ENCODE measurements at regions not wholly inside any gene's neighbourhood (a gene's known extent, or its start where the extent isn't known, plus 50 kb on each side); places are given as distances from the start of the nearest gene placed in this dataset.

DNA sequence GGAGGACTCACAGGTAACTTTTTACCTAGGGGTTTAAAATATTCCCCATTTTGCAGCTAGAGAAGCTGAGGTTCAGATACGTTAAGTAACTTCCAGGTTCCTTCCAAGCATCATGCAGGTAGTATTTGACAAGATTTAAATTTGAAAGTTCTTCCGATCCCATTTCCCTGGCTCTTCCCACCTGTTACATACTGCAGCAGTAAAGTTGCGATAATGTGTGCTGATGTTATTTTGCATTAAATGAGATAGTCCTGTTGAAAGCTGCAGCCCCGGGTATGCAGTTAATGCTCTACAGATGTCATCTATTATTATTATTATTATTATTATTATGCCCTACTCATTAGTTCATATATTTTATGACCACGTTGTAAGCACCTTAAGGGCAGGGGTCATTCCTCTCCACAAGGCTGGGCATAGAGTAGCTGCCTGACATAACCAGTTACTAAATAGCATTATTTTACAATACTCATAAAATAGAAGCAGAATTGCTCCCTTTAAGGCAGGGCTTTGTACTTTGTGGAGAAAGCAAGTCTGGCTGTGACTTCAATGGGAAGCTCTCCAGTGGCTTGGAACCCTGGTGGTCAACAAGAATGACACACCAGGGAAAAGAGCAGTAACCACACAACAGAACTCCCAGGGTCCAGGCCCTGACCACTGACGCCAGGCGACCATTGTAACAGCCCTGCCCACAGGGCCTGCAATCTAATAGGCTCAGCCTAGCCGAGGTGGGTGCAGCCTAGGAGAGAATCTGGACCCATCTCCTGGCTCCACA, 90.8 kb upstream of the CALM2 start:
- Histone ChIP-seq H3K36me3 (ENCODE audit: control insufficient read depth in 2 of 2, insufficient read depth in 2 of 2, low read length in 1 of 2) (no peaks in the 10 kb centered on the region), H3K27ac (ENCODE audit: control insufficient read depth, insufficient read depth) (no peak overlapping the region), H3K4me3 (no peak overlapping the region), H3K27me3 (replicated peaks in 1 of 2; ENCODE audit: control insufficient read depth in 2 of 2, insufficient read depth in 2 of 2, low read length in 1 of 2) (no peaks in the 10 kb centered on the region), H3K9me3 (replicated peaks; ENCODE audit: control insufficient read depth, insufficient read depth, low read length) (no peaks in the 10 kb centered on the region), H3K9ac (ENCODE audit: control insufficient read depth, insufficient read depth, low read length) (no peak overlapping the region), H2AFZ (ENCODE audit: control insufficient read depth, low read depth, low read length) (no peak overlapping the region), H4K20me1 (ENCODE audit: control insufficient read depth, insufficient read depth) (no peaks in the 10 kb centered on the region), H3K4me2 (ENCODE audit: control insufficient read depth, insufficient read depth) (no peak overlapping the region), H3K79me2 (ENCODE audit: control insufficient read depth, insufficient read depth, low read length) (no peaks in the 10 kb centered on the region), H3K4me1 (ENCODE audit: control insufficient read depth, insufficient read depth, low read length) (peaks cover 9% of the 10 kb centered on the region)
- ChIA-PET RAD21 (ENCODE audit: unreplicated experiment) (no interaction called here), SMC1A (ENCODE audit: uncharacterized antibody, unreplicated experiment) (interaction anchor here (1.1 to 1.4 kb wide), 3 partner anchors 9 to 56 kb away, joined by 3 to 4 read pairs (median 3); no protein-coding TSS in a partner anchor), POLR2A (no interaction called here), CTCF (no interaction called here)
- WGBS (ENCODE audit: insufficient coverage, insufficient replicate concordance, low lambda C conversion rate, missing lambda C conversion rate): 65% methylated on average over 8 of the region's 8 CpGs
- ATAC-seq: no peak
- in situ Hi-C loops (cut with MboI): no loop called here
- DNase-seq (ENCODE audit: low read depth, low spot score): no peak
- no TSS peak for BruUV-seq (replicated peaks)
- FAIRE-seq: no peak
- intact Hi-C loops (cut with micrococcal nuclease; ENCODE audit: unreplicated experiment): no loop called here
- TF ChIP-seq SUZ12 (IDR thresholded peaks at IDR 0.05; ENCODE audit: unreplicated experiment): no peak
- TF ChIP-seq, protein P1, sequence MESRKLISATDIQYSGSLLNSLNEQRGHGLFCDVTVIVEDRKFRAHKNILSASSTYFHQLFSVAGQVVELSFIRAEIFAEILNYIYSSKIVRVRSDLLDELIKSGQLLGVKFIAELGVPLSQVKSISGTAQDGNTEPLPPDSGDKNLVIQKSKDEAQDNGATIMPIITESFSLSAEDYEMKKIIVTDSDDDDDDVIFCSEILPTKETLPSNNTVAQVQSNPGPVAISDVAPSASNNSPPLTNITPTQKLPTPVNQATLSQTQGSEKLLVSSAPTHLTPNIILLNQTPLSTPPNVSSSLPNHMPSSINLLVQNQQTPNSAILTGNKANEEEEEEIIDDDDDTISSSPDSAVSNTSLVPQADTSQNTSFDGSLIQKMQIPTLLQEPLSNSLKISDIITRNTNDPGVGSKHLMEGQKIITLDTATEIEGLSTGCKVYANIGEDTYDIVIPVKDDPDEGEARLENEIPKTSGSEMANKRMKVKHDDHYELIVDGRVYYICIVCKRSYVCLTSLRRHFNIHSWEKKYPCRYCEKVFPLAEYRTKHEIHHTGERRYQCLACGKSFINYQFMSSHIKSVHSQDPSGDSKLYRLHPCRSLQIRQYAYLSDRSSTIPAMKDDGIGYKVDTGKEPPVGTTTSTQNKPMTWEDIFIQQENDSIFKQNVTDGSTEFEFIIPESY (IDR thresholded peaks at IDR 0.05): no peak
- TF ChIP-seq, protein P2, sequence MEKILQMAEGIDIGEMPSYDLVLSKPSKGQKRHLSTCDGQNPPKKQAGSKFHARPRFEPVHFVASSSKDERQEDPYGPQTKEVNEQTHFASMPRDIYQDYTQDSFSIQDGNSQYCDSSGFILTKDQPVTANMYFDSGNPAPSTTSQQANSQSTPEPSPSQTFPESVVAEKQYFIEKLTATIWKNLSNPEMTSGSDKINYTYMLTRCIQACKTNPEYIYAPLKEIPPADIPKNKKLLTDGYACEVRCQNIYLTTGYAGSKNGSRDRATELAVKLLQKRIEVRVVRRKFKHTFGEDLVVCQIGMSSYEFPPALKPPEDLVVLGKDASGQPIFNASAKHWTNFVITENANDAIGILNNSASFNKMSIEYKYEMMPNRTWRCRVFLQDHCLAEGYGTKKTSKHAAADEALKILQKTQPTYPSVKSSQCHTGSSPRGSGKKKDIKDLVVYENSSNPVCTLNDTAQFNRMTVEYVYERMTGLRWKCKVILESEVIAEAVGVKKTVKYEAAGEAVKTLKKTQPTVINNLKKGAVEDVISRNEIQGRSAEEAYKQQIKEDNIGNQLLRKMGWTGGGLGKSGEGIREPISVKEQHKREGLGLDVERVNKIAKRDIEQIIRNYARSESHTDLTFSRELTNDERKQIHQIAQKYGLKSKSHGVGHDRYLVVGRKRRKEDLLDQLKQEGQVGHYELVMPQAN (conservative IDR thresholded peaks at IDR 0.05): no peak
- no peak for TF ChIP-seq SREBF1 (IDR thresholded peaks at IDR 0.05; ENCODE audit: low read length)
- TF ChIP-seq CHD4 (IDR thresholded peaks at IDR 0.05): no peak
- TF ChIP-seq KDM1A (IDR thresholded peaks at IDR 0.05; ENCODE audit: borderline replicate concordance): no peak
- TF ChIP-seq TCF3 (IDR thresholded peaks at IDR 0.05; ENCODE audit: borderline replicate concordance, insufficient read depth, low read depth, low read length): no peak
- no peak for TF ChIP-seq EGR1 (IDR thresholded peaks at IDR 0.05; ENCODE audit: borderline replicate concordance in 1 of 2, low read depth in 2 of 2, low read length in 2 of 2)
- TF ChIP-seq PRDM15 (CRISPR knock-in tag; IDR thresholded peaks at IDR 0.05): no peak

Measured in GM12878 (cell line).